Ascending aorta (tissue), 2 donors: ENCODE measurements at regions not wholly inside any gene's neighbourhood (a gene's known extent, or its start where the extent isn't known, plus 50 kb on each side); places are given as distances from the start of the nearest gene placed in this dataset.

Experiments used
- DNase-seq, 2 donors: peaks; one replicate each; pipeline ENCODE4 v3.0.0-alpha.2; 2019; ENCODE audit warnings: low spot score in 2 of 2
- H3K27ac ChIP-seq, 2 donors: fragments of 200-600 bp; sonication (generic); one replicate each; pipeline ENCODE4 v1.5.1; 2016 to 2017; ENCODE audit warnings: mild to moderate bottlenecking in 1 of 2
- H3K27me3 ChIP-seq: fragments of 200-600 bp; sonication (generic); one replicate; pipeline ENCODE4 v1.5.1; 2017
- H3K36me3 ChIP-seq, 2 donors: fragments of 200-600 bp; sonication (generic); one replicate each; pipeline ENCODE4 v1.5.1; 2016
- H3K4me1 ChIP-seq, 2 donors: fragments of 200-600 bp; sonication (generic); one replicate each; pipeline ENCODE4 v1.5.1; 2016 to 2017; ENCODE audit warnings: mild to moderate bottlenecking in 1 of 2
- H3K4me3 ChIP-seq, 2 donors: fragments of 200-600 bp; sonication (generic); one replicate each; pipeline ENCODE4 v1.5.1; 2016 to 2017; ENCODE audit warnings: mild to moderate bottlenecking in 1 of 2
- H3K9me3 ChIP-seq, 2 donors: fragments of 200-600 bp; sonication (generic); one replicate each; pipeline ENCODE4 v1.5.1; 2016
- intact Hi-C: fragments of 100-400 bp; cut with DNase I; formaldehyde crosslinking; loops from one replicate; pipeline ENCODE4 v1.15.1; 2023
- TF ChIP-seq, protein P1 (sequence below), 3 experiments: fragments of 200-600 bp in 2 of 3; fragments of 450-650 bp in 1 of 3; sonication (generic) in 2 of 3; IDR thresholded peaks; one replicate each; pipeline ENCODE4 v1.5.1; 2016 to 2019; ENCODE audit warnings: antibody characterized with exemption in 3 of 3, mild to moderate bottlenecking in 1 of 3, moderate library complexity in 1 of 3

- Histone ChIP-seq H3K4me3 (no peak overlapping the region), H3K4me1 (no peaks in the 10 kb centered on the region), H3K9me3 (no peaks in the 10 kb centered on the region), H3K36me3 (no peaks in the 10 kb centered on the region), H3K27ac (no peak overlapping the region), H3K27me3 (no peaks in the 10 kb centered on the region)
- TF ChIP-seq, protein P1, sequence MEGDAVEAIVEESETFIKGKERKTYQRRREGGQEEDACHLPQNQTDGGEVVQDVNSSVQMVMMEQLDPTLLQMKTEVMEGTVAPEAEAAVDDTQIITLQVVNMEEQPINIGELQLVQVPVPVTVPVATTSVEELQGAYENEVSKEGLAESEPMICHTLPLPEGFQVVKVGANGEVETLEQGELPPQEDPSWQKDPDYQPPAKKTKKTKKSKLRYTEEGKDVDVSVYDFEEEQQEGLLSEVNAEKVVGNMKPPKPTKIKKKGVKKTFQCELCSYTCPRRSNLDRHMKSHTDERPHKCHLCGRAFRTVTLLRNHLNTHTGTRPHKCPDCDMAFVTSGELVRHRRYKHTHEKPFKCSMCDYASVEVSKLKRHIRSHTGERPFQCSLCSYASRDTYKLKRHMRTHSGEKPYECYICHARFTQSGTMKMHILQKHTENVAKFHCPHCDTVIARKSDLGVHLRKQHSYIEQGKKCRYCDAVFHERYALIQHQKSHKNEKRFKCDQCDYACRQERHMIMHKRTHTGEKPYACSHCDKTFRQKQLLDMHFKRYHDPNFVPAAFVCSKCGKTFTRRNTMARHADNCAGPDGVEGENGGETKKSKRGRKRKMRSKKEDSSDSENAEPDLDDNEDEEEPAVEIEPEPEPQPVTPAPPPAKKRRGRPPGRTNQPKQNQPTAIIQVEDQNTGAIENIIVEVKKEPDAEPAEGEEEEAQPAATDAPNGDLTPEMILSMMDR (IDR thresholded peaks at IDR 0.05): no peak
- intact Hi-C loops: no loop called here
- no peak for DNase-seq
These were observed 414.8 kb upstream of the NOVA1 start for GRCh38 chr14:27012641-27013040.

GRCh38 chr14:27013678-27014077 is 415.8 kb upstream of the NOVA1 start:
- no peaks in the 10 kb centered on the region for H3K4me1 ChIP-seq
- no peak overlapping the region for H3K4me3 ChIP-seq
- no peaks in the 10 kb centered on the region for H3K36me3 ChIP-seq
- H3K27me3 ChIP-seq: no peaks in the 10 kb centered on the region
- DNase-seq: no peak
- intact Hi-C loops: no loop called here
- TF ChIP-seq, protein P1 (IDR thresholded peaks at IDR 0.05): no peak
- H3K9me3 ChIP-seq: no peaks in the 10 kb centered on the region
- no peak overlapping the region for H3K27ac ChIP-seq

- no peak for DNase-seq
- H3K4me3 ChIP-seq: no peak overlapping the region
- H3K27ac ChIP-seq: no peak overlapping the region
- intact Hi-C loops: no loop called here
- no peaks in the 10 kb centered on the region for H3K4me1 ChIP-seq
- H3K36me3 ChIP-seq: no peaks in the 10 kb centered on the region
- TF ChIP-seq, protein P1 (IDR thresholded peaks at IDR 0.05): no peak
- no peaks in the 10 kb centered on the region for H3K9me3 ChIP-seq
- H3K27me3 ChIP-seq: no peaks in the 10 kb centered on the region
These were observed 417.2 kb upstream of the NOVA1 start for GRCh38 chr14:27015065-27015464.

GRCh38 chr14:27025648-27026047 is 427.8 kb upstream of the NOVA1 start:
- no peaks in the 10 kb centered on the region for H3K9me3 ChIP-seq
- H3K4me1 ChIP-seq: no peaks in the 10 kb centered on the region
- H3K27ac ChIP-seq: no peak overlapping the region
- intact Hi-C loops: no loop called here
- H3K27me3 ChIP-seq: no peaks in the 10 kb centered on the region
- DNase-seq: no peak
- no peaks in the 10 kb centered on the region for H3K36me3 ChIP-seq
- TF ChIP-seq, protein P1 (IDR thresholded peaks at IDR 0.05): no peak
- H3K4me3 ChIP-seq: no peak overlapping the region

DNA sequence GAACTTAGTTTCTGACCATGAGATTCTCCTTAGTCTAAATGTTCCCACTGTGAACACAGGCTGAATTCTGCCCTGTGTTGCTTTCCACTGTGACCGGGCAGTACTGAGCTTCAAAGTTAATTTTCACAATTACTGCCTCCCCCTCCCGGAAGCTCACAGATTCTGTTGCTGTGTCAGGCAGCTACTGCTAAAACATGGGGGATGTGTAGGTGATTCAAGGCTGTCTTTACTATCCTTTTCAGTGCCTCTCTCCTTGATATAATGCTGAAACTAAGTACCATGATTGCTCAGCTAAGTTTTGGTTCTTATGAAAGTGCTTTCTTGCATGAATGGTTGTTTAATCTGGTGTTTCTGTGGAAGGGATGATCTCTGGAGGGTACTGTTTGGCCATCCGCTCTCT is 428.3 kb upstream of the NOVA1 start:
- intact Hi-C loops: no loop called here

More for the DNA sequence above, 428.3 kb upstream of the NOVA1 start:
- TF ChIP-seq, protein P1 (IDR thresholded peaks at IDR 0.05): no peak
- Histone ChIP-seq H3K4me1 (no peaks in the 10 kb centered on the region), H3K36me3 (no peaks in the 10 kb centered on the region), H3K9me3 (no peaks in the 10 kb centered on the region), H3K27ac (no peak overlapping the region), H3K27me3 (no peaks in the 10 kb centered on the region), H3K4me3 (no peak overlapping the region)
- no peak for DNase-seq
